DMS153 treated with DMSO at 0.1 percent for 48 hours (cell line): ENCODE measurements at regions not wholly inside any gene's neighbourhood (a gene's known extent, or its start where the extent isn't known, plus 50 kb on each side); places are given as distances from the start of the nearest gene placed in this dataset.
"Not testable (repeated sequence)": the region's sequence is repeated elsewhere in the genome, so short reads cannot be mapped to it uniquely, and the experiment has no call there.

Source experiments
- DNase-seq: peaks from one replicate; lab custom pipeline; 2025; ENCODE audit not compliant: unreplicated experiment; lab: John Stamatoyannopoulos, UW

DNA sequence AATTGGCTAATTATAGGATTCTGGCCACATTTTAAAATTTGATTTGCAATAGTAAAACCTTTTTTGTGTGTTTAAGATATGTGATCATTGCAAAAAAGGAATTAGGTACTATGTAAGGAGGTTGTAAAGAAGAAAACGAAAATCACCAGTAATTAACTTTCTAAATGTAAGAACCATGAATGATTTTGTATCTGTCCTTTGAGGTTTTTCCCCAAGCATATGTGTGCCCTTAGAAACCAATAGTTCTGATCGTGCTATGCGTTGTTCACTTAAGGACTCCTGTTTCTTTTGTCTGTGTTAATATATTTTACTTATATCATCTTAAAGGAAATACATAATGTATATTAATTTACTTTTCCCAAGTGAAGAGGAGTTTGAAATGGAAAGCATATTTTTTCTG is 410.2 kb downstream of the PSAT1 start:
- no peak for DNase-seq

DNA sequence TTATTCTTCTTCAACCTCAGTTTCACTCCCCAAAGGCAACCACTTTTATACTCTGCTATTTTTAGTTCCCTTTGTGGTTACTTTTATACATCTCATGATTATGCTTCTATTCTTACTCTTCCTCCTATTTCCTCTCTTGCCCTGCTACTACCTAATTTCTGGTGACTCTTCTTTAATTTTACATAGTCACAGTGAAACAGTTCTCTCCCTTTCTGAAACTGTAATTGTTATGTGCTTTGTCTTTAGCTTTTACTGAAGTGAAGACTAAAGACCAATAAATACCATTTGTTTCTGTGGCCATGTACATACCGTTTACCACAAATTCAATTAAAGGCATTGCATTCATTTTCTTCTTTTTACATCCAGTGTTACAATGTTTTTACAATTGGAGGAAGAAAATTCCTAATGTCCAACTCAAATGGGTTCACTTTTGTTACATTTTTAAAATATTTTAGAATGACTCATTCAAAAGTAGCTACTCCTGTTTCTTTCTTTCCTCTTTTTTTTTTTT is 410.6 kb downstream of the PSAT1 start:
- DNase-seq = no peak

DNA sequence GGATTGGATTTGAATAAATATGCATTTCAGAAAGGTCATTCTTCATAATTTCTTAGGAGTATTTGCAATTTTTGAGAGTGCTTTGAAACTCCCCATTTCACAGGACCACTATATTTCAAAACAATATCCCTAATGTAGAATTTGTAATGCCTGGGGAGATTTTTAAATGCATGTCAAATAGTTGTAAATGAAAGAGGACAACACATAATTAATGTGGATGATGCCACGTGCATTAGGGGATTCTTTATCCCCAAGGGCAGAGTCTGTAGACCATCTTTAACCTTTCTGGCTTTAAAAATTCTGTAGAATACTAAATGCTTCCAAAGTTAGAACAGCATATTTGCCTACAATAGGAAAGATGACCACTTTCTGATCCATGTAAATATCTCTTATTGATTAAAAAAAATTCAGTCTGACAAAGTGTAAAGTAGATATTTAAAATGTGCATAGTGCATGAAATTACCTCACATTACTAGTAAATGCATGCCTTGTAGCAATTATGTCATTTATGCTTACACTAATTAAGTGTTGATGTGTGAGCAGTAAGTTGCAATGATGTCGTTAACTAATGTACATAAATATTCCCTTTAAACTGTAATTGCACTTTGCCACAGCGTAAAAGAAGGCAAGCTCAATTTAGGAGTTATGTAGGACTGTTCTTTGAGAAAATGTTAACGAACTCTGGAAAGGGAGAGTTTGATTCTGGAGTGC is 416.1 kb downstream of the PSAT1 start:
- no peak for DNase-seq

DNA sequence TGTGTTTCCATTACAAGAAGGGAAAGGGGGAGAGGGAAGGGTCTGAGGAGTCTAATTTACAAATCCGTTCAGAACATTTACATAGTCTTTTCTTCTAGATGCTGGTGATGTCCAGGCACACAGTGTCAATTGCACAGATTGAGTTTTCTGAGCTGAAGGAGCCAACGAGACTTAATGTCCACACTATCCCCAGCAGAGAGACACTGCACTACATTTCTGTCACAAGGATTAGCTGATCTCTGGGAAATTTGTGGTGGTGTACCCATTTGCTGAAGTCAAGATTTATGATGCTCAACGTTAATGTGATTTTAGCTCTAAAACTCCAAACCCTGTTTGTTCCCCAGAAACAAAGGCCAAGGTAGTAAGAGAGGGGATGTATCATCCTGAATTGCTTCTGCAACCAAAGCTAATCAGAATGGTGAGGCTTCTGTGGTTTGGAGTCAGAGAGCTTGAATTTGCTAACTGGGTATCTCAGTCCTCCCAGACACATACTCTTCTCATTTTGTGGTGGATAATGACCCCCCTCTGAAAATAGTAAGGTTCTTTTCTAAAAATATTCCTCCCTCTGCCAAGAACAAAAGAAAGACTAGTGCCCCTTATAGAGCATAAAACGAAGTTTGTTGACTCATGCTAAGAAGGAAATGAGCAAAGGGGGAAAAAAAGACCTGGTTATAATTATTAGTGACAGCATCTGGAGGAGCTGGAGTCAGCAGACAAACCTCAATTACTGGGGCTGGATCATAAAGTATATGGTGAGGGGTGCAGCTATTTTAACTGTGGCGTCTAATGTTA is 416.9 kb downstream of the PSAT1 start:
- no peak for DNase-seq

DNA sequence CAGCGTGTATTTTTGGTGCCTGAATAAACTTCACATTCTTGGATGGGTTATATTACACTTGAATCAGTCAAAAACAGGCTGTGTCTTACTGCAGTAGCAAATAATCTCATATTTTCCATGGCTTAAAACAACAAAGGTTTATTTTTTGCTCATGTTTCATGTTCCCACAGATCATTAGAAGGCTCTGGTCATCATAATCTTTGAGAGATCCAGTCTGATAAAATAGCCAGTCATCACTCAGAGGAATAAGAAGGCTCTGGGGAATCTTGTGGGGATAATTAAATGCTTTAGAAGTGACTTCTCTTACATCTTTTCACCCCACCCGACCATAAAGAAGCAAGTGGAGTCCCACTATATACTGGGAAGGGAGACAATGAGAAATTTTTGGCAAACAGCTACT is 417.7 kb downstream of the PSAT1 start:
- DNase-seq = no peak

DNA sequence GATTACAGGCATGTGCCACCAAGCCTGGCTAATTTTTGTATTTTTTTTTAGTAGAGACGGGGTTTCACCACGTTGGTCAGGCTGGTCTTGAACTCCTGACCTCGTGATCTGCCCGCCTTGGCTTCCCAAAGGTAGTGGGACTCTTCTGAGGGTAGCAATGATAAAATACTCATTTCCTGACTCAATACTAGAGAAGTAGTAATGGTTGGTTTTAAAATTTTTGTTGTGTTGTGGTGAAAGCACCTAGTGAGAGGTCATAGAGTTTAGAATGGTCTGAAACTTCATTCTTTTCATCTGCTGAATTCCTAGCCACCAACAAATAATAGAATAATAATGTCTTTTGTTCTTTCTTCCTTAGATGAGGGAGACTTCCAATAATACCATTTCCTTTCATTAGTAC is 422.1 kb downstream of the PSAT1 start:
- not testable (repeated sequence) for DNase-seq

DNA sequence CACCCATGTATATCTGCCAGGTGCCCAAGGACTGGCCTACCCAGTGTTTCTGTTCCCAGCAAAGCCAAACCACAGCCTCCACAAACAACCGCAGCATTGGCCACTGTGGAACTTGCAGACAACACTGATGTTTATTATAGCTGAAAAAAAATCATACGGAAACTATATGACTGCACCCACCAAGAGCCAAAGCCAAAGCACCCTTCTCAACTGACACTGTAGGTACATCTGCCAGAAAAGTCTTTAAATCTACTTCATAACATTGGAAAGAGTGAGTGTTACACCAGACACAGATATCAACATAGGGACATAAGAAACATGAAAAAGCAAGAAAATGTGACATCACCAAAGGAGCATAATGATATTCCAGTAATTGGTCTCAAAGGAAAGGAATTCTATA is 428.0 kb downstream of the PSAT1 start:
- no peak for DNase-seq

DNA sequence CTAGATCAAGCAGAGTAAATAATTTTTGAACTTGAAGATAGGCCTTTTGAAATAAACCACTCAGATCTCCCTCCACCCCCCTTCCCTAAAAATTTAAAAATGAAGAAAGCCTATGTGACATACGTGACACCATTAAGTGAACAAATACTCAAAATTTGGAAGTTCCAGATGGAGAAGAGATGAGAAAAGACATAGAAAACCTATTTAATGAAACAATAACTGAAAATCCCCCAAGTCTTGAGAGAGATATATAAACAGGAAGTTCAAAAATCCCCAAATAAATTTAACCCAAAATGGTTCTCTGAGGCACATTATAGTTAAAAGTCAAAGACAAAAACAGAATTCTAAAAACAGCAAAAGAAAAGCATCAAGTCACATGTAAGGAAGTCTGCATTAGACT is 428.6 kb downstream of the PSAT1 start:
- DNase-seq = no peak

DNA sequence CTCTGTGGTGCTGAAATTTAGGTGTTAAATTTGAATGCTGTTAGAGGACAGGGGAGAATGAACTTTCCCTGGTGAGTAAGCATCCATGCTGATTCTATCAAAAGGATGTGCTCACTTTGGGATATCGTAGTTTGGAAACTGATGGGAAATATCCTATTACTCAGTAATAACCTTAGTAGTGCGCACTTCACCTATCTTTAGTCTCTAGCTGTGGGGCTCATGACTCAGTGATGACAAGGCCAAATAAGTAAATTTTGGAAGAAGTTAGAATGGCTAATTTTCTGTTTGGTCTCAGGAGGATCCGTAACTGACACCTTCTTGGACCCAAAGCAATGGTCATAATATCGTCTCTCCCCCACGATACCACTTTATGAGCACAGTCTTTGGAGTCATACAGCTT is 448.4 kb downstream of the PSAT1 start:
- DNase-seq = no peak

DNA sequence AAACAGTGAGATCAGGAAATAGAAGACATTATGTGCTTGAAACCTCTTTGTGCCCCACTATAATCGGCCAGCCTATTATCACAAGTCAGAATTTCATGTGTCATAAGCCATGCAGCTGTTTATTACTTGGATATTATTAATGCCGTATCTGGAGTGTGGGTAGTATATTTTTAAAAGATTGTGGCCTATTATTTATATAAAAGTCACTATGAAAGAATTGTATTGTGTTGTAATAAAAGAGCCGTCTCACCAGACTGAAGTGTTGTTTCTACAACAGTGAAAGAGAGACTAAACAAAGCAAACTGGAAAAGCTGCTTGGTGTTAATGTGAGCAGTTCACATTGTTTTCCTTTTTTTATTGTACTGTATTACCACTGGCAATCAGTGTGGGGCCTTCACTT is 449.1 kb downstream of the PSAT1 start:
- DNase-seq = peak; percentile 47

DNA sequence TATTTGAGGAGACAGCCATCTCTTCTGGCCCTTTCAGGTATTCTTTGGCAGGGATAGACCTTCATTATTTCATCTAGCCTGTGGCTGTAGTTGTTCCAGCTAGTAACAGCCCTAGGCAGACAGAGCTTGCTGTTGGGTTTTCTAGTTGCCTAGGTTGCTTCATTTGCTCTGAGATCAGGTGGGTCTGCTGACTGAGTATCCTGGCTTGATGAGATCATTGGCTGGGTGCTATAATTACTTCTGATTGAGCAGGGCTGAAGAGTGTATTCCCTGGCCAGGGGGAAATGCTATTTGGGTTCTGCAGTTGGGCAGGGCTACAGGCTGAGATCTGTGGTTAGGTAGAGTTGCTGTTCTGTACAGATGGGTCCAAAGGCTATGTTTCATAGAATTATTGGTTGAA is 456.1 kb downstream of the PSAT1 start:
- DNase-seq = no peak

DNA sequence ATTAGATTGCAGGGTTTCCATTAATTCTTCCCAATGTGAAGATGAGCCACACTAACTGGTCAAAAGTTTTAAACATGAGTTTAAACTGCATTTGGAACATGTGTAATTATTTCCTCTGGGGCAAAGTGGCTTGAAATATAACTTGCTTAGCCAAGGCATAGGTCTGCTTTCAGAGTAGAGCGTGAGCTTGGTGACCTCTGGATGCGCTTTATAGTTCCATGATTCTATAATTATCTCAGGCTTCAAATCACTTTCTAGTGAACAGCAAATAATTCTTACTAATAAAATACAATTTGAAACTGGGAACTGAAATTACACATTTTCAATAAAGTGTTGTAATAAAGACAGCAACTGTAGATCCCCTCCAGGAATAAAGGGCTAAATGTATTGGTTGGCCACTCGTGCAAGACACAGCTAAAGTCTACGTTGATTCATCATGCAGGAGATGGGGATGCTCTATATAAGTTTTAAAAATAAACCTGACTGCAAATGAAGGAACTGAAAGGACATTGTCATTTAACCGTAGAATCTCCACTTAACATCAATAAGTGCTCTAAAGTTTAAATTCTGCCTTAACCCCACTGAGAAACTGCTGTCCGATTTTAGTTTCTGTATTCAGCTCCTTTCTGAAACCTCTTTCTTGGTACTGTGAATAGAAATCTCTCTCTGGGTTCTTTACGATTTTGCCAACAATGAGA is 460.0 kb downstream of the PSAT1 start:
- no peak for DNase-seq

DNA sequence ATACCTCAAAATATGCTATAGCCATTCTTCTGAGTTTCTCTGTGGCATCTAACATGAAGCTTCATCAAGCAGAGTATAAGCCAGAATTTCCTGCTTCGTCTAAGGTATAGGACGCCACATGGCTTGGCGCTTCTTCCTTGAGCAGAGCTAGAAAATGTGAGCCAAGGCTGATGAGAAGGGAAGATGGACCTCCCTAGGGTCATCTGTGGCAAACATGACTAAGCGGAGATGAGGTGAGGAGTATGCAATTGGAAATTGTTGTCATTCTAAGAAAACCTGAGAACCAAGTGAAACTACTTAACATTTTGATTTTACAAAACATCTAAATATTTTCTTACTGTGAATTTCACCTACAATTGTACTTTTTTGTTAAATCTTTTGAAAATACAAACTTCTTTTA is 466.5 kb downstream of the PSAT1 start:
- no peak for DNase-seq

DNA sequence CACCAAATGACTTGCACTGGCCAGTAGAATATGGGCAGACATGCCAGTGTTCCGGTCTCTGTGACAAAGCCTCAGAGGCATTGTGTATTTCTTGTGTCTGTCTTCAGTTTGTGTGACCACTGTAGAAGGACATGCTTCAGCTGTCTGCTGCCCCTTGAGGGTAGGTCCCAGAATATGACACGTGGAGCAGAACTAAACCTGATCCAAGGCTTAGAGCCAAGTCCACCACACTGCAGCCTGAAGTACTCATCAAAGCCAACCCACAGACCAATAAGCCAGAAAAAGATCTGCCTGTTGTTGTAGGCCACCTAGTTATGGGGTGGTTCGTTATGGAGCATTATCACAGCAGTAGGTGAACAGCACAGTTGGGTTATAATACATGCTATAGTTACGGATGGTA is 468.9 kb downstream of the PSAT1 start:
- no peak for DNase-seq

DNA sequence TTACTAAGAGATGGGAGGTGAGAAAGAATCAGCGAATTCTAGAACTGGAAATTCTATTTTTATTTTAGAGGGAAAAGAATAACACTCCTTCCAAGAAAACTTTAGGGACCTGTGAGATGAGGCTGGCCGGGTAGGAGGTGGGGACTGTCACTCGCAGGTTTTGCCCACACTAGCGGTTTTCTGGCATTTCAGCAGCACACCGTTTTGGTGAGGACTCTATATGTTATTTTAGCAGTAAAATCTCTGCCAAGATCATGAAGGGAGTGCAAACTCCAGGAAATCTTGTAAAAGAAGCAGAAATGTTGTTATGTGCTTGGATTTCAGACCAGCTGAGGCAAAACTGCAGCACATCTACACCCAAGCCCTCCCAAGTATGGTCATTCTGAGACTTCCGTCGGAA is 470.6 kb downstream of the PSAT1 start:
- DNase-seq = no peak

DNA sequence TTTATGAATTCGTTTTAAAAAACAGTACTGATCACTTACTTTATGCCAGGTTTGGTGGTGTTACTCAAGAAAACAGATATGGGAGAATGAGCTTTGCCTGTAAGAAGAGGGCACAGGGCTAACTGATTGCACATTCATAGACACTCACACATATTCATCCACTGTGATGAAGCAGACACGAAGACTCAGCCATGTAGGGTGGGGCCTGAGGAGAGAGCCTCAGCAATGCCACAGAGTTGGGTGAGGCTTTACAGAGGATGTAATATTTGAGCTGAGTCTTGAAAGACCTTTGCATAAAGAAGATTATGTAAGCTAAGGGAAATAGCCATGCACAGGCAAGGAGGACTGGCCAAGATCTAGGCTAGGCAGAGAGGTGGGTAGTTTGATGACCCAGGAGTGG is 472.8 kb downstream of the PSAT1 start:
- DNase-seq = no peak

DNA sequence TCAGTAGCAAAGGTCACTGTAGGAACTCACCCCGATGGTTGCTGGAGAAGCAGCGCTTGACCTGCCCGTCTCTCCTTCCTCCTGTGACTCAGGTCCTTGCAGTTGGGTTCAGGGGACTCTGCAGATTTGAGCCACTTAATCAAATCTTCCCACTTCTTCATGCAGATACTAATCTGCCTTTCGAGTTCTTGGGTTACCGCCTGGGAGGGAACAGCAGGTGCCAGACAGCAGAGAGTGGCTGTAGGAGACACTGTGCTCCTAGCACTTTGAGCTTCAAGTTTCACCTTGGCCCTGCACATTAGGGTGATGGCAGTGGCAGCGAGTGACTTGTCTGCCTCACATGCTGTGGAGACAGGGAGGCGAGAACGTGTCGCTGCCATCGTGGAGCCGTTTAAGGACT is 478.3 kb downstream of the PSAT1 start:
- DNase-seq = no peak

DNA sequence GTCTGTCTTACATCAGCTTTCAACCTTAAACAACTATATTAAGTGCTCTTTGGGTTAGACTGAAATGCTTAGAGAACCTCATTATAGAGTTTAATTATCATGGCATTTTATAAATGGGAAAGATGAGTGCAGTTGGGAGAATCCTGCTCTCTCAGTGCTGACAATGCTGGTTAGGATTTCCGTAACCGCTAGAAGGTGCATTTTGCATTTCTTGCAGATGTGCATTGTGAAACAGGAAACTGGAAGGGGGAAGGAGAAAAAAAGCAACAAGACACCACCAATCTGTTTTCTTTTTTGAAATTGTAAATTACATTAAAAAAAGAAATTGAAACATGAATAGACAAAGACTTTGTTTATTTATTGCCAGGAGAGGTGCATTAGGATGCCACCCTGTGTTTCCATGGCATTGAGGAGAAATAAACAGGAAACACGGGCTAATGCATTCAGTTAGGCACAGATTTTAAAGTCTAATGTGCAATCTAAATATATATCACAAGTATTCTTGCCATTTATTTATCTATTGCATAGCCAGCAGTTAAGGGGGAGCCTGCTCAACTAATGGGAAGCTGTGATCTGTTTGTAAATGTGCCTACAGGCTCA is 478.9 kb downstream of the PSAT1 start:
- DNase-seq = no peak

DNA sequence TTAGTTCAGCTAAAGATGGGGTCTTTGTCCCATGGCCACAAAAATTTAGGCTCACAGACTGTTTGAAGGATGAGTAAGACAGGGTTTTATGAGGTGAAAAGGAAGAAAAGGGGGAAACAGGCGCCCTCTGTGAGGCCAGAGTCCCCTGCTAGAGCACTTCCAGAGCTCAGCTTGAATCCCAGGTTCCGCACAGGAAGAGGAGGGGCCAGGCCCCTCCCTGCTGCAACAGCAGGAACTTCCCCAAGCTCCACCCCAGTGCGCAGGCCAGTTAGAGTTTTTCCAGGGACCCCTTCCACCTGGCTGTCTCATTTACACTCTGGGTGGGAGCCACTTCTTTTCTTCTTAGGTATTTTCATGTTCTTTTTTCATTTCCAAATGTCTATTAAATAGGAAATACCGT is 480.8 kb downstream of the PSAT1 start:
- DNase-seq = no peak

DNA sequence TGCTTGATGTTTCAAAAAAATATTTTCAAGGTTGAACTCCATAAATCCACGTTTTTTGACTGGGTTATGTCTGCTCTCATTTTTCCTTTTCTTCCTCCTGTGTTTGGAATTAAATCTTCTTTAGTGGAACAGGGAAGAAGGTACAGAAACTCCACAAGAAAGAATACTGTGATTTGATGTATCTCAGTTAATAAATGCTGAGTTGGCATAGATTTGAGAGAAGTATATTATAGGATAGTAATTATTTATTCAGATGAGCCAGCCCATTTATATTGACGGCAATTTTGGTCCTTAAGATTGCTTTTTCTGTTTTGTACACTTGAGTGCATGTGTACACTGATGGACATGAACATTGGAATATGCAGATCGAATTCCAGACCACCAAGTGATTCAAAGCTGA is 481.4 kb downstream of the PSAT1 start:
- DNase-seq = no peak

DNA sequence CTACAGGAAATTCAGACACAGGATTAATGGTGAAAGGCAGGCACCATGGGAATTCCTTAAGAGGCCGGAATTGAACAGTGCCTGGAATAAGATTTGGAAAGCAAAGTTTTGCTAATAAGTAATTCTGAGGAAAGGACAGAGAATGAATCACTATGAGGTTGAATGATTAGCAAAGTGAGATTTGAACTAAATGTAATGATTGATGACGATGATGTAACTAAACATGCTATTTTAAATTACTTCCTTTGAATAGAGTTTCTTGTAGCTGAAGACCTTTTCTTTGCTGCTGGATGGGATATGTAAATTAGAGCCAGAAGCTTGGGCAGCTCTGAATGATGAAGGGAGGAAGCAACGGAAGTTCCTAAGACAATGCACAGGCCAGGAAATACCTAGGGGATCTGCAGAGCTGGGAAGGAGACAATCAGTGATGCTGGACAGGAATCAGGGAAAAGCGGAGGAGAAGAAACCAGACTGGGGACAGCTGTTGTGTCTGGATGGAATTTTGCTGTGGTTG is 482.0 kb downstream of the PSAT1 start:
- no peak for DNase-seq
